Psoas muscle (tissue), 7 donors: ENCODE measurements at regions not wholly inside any gene's neighbourhood (a gene's known extent, or its start where the extent isn't known, plus 50 kb on each side); places are given as distances from the start of the nearest gene placed in this dataset.
"Not testable (repeated sequence)": the region's sequence is repeated elsewhere in the genome, so short reads cannot be mapped to it uniquely, and the experiment has no call there.

ENCODE experiments used
- ATAC-seq, 4 donors: fragments of 200-7000 bp; cut with Tn5 transposase; one replicate each; pipeline ENCODE4 v1.9.1; 2020; ENCODE audit warnings: moderate library complexity in 3 of 4, mild to moderate bottlenecking in 2 of 4
- DNase-seq, 2 donors: peaks; one replicate each; pipeline ENCODE4 v3.0.0-alpha.2; 2020
- H3K27ac ChIP-seq: fragments of 200-600 bp; one replicate; pipeline ENCODE4 v1.8.0; 2022
- H3K27me3 ChIP-seq, 3 donors: fragments of 200-600 bp in 1 of 3; one replicate each; pipeline versions ENCODE4 v1.6.1 to v1.8.0; 2013 to 2022; ENCODE audit warnings: low read length in 2 of 3, mild to moderate bottlenecking in 2 of 3, moderate library complexity in 1 of 3; ENCODE audit not compliant: insufficient read depth in 3 of 3
- H3K36me3 ChIP-seq, 2 donors: fragments of 200-600 bp in 1 of 2; one replicate each; pipeline versions ENCODE4 v1.6.1 to v1.8.0; 2013 to 2022; ENCODE audit warnings: low read depth in 1 of 2, mild to moderate bottlenecking in 1 of 2, moderate library complexity in 1 of 2; ENCODE audit not compliant: insufficient read depth in 1 of 2
- H3K4me1 ChIP-seq: fragments of 200-600 bp; one replicate; pipeline ENCODE4 v1.8.0; 2022
- H3K4me3 ChIP-seq: fragments of 200-600 bp; one replicate; pipeline ENCODE4 v1.8.0; 2022; ENCODE audit warnings: mild to moderate bottlenecking
- H3K9me3 ChIP-seq: fragments of 200-600 bp; one replicate; pipeline ENCODE4 v1.8.0; 2022
- WGBS, 3 donors: extraction: QIAGEN DNeasy Blood & Tissue Kit; methylation state at CpG; one replicate each; pipeline versions ENCODE4 v1.1.6 to v1.1.7; 2013; 5-methylcytosine and 5-hydroxymethylcytosine counted together
- intact Hi-C, 2 donors: fragments of 100-400 bp; cut with DNase I; formaldehyde crosslinking; loops; one replicate each; pipeline versions ENCODE4 v1.11.0 to v1.14.2; 2022
- donor health status: healthy with polysubstance abuse.
- donor health status: DM: no; HTN: no; CAD: no; lungs with moderate emphysema.
- donor health status: Bipolar disorder and iron deficiency.
- donor health status: healthy.
- donor health status: DM: yes; HTN: yes; CAD: no.
- donor health status: DM: no; HTN: no; CAD: no.
- donor health status: DM: yes; HTN: yes; CAD: no.

DNA sequence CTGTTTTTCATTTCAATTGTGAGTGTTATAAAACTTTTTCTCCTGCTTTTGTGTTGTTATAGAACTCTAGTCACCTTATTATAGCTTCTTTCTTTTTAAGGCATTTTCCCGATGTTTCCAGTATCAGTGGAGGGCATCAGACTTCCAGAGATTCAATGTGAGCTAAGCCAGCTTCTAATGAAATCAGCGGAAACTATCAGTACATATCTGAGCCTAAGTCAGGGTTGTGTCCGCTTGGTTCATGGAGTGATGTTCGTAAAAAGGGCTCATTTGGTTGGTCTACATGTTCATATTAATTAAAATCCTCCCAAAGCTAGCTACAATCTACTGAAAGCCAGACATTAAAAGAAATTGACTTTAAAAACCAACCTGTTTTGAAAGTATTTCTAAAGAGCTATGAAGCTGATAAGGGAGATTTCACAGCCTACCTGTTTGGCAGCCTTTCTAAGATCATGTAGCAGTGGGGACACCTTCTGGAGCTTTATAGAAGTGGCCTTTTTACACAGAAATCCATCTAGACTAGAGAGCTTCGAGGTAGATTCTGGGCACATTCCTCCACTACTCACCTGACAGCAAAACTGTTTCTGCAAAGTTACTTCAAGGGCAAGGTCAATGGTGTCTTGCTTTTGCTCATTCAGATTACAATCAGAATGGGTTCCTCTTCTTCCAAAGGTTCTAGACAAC, 227.1 kb upstream of the NBPF12 start:
- DNase-seq, H3K27me3 ChIP-seq, H3K4me1 ChIP-seq, H3K36me3 ChIP-seq, H3K4me3 ChIP-seq, H3K9me3 ChIP-seq, H3K27ac ChIP-seq, intact Hi-C loops: not testable (repeated sequence)
- whole genome bisulfite sequencing, 3 donors = 67 to 74% (median 69%) methylated on average over 4 of the region's 5 CpGs
- peak in 1 of 4 donors; percentile 35 for ATAC-seq

DNA sequence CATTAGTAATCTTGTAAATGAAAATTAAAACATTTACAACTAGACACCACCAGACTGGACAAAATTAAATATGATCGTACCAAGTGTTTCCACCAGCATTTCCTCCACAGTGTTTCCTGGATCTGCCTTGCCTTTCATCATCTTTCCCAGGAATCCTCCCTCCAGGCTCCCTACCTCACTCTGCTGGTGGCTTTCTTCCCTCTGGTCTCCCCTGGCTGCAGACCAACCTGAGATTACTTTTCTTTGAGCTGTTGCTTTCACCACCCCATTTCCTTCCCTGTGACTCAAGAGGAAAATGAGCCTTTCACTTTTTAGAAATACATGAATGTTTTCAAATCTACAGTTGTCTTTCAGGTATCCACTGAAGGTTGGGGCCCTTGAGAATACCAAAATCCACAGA, 228.8 kb upstream of the NBPF12 start:
- H3K27ac ChIP-seq, H3K36me3 ChIP-seq, H3K27me3 ChIP-seq, H3K4me1 ChIP-seq, DNase-seq, H3K4me3 ChIP-seq, H3K9me3 ChIP-seq, intact Hi-C loops, ATAC-seq: not testable (repeated sequence)
- WGBS, 3 donors = 45 to 85% (median 77%) methylated on average over 1 of the region's 1 CpG

DNA sequence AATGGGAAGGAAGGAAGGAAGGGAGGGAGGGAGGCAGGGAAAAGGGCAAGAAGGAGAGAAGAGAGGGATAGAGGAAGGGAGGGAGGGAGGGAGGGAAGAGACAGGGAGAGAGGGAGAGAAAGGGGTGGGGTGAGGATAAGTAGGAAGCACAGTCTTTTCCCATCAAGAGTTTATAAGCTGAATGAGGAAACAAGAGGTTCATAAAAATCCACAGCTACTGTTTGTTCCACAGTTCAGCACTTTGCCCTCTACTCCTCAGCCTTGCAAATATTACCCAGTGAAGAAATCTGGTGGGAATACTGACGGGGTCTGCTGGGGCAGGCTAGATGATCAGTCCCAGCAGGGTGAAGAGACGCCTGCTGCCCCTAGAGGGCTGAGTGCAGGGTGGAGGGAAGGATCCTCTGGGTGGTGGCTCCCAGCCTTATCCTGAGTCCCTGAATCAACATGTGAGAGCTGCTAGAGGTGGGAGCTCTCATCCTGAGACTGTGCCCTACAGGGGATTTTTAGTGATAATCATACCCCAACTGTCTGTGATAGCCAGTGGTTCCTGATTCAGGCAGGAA, 233.9 kb upstream of the NBPF12 start:
- H3K4me3 ChIP-seq, DNase-seq, ATAC-seq, H3K4me1 ChIP-seq, H3K27me3 ChIP-seq, H3K27ac ChIP-seq, H3K9me3 ChIP-seq, H3K36me3 ChIP-seq, intact Hi-C loops: not testable (repeated sequence)
- 50 to 81% (median 63%) methylated on average over 2 of the region's 2 CpGs for WGBS, 3 donors

DNA sequence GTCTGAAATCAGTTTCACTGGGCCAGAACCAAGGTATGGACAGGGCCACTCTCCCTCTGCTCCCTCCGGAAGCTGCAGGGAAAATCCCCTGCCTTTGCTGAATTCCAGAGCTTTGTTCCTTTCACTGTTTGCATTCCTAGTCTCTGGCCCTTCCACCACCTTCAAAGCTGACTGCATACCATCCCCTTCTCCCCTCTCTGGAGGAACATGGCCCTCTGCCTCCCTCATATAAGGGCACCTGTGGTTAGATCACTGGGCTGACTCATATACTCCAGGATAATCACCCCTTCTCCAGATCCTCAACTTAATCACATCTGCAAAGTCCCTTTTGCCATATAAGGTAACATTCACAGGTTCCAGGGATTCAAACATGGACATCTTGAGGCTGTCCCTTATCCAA, 236.8 kb upstream of the NBPF12 start:
- intact Hi-C loops, H3K4me1 ChIP-seq: not testable (repeated sequence)

DNA sequence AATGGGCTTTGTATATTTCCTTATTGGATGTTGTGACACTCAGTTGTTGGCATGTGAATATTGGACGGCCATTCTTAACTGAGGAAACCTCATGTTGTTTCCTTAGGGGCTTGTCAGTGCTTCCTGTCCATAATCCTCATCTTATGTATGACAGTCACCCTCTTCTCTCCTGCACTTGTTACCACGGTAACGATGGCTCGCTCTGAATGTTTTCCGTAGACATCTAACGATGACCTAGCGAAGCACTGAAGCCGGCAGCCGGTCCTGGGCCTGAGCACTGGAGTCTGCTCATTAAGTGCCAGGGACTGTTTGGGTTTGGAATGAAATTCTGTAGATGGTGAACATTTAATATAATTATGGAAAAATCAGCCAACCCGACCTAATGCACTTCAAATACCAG, 242.7 kb upstream of the NBPF12 start:
- WGBS, 3 donors = 48 to 89% (median 87%) methylated on average over 1 to 5 of the region's 10 CpGs
- ATAC-seq, intact Hi-C loops, H3K36me3 ChIP-seq, H3K27me3 ChIP-seq, H3K4me3 ChIP-seq, H3K9me3 ChIP-seq, H3K27ac ChIP-seq, DNase-seq, H3K4me1 ChIP-seq: not testable (repeated sequence)

More for the DNA sequence above, 236.8 kb upstream of the NBPF12 start:
- H3K9me3 ChIP-seq, DNase-seq, ATAC-seq, H3K36me3 ChIP-seq, H3K27ac ChIP-seq, H3K27me3 ChIP-seq, H3K4me3 ChIP-seq: not testable (repeated sequence)
- WGBS, 3 donors = no CpG with 5 or more reads among the region's 1 CpG

DNA sequence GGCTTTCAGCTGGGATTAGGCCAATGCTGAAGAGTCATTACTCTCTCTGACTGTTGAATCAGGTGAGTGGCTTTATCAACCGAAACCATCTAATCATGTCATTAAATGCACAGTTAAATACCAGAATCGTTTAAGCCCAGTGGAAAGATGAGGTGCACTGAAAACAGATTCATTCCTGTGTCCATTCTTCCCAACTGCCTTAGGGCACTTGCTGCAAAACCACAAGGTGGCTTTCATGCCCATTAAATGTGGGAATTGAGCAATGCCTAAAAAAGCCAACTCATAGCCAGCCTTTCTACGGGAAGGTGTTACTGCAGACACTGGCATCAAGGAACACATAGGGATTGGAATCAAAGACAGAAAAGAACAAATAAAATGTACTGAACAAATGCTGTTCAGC, 246.3 kb upstream of the NBPF12 start:
- intact Hi-C loops, H3K9me3 ChIP-seq, H3K27ac ChIP-seq, H3K4me1 ChIP-seq, H3K4me3 ChIP-seq, DNase-seq, H3K36me3 ChIP-seq, ATAC-seq, H3K27me3 ChIP-seq: not testable (repeated sequence)
- WGBS, 3 donors = 40 to 80% (median 60%) methylated on average over 1 to 2 of the region's 3 CpGs

DNA sequence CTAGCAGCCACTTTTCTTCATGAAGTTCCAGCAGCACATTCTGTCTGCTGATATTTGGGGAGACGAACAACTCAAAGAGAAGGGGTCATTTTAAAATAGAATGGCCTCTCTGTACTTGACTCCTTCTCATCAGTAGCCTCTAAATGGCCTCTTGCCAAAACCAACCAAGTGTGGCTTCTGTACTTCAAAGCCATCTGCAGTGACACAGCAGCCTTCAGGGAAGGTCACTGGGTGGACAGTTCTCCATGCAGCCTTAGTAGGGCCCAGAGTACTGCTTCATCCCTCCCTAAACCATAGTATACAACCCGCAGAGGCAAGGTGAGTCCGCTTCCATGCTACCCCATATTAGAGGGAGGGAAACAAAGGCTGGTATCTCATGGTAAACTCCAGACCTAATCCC, 249.2 kb upstream of the NBPF12 start:
- H3K9me3 ChIP-seq, DNase-seq, H3K4me1 ChIP-seq, intact Hi-C loops, H3K27me3 ChIP-seq, H3K27ac ChIP-seq, H3K4me3 ChIP-seq, H3K36me3 ChIP-seq, ATAC-seq: not testable (repeated sequence)
- WGBS, 3 donors = 55 to 71% (median 63%) methylated on average over 1 of the region's 3 CpGs

DNA sequence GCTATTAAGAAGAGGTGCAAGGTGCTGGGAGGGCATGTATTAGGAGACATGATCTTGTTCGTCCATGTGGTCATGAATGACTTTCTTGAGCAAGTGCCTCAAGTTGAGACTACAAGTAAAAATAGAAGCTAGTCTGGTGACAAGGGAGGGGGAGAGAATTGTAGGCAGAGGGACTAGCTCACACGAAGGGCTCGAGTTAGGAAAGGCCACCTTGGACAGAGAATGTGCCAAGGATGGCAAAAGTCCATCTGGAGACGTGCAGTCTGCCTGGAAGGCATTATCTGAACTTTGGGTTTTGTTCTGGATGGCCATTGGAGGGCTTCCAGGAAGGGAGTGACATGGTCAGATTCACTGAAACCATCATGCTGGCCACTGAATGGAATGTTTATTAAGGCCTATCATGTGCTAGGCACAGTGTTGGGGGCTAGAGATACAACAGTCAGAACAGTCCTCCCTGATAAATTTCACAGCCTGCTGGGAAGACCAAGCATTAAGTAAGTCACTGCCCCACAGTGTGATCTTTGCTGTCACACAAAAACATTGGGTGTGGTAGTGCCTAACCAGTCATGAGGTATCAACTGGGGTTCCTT, 251.3 kb upstream of the NBPF12 start:
- H3K4me3 ChIP-seq, H3K9me3 ChIP-seq, H3K27me3 ChIP-seq, H3K36me3 ChIP-seq, H3K27ac ChIP-seq, H3K4me1 ChIP-seq, DNase-seq, intact Hi-C loops: not testable (repeated sequence)
- 9 to 38% (median 22%) methylated on average over 3 to 4 of the region's 4 CpGs for WGBS, 3 donors
- ATAC-seq = peak in 1 of 4 donors; percentile 40

DNA sequence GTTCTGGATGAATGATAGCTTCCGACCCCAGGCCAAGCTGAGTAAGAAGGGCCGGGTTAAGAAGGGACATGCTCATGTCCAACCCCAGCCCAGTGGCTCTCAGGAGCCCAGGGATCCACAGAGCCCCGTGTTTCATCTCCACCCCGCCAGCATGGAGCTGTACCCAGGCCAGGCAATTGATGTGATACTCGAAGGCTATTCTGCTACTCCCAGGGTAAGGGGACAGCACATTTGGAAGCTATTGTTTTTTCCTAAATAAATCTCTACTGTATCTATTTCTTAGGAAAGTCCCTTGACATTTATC, 255.0 kb upstream of the NBPF12 start:
- H3K9me3 ChIP-seq, ATAC-seq, H3K4me1 ChIP-seq, H3K4me3 ChIP-seq, H3K27ac ChIP-seq, H3K27me3 ChIP-seq, H3K36me3 ChIP-seq, DNase-seq, intact Hi-C loops: not testable (repeated sequence)
- WGBS, 3 donors = 33 to 81% methylated on average over 1 of the region's 5 CpGs; no CpG with 5 or more reads in 1 of the 3 donors

DNA sequence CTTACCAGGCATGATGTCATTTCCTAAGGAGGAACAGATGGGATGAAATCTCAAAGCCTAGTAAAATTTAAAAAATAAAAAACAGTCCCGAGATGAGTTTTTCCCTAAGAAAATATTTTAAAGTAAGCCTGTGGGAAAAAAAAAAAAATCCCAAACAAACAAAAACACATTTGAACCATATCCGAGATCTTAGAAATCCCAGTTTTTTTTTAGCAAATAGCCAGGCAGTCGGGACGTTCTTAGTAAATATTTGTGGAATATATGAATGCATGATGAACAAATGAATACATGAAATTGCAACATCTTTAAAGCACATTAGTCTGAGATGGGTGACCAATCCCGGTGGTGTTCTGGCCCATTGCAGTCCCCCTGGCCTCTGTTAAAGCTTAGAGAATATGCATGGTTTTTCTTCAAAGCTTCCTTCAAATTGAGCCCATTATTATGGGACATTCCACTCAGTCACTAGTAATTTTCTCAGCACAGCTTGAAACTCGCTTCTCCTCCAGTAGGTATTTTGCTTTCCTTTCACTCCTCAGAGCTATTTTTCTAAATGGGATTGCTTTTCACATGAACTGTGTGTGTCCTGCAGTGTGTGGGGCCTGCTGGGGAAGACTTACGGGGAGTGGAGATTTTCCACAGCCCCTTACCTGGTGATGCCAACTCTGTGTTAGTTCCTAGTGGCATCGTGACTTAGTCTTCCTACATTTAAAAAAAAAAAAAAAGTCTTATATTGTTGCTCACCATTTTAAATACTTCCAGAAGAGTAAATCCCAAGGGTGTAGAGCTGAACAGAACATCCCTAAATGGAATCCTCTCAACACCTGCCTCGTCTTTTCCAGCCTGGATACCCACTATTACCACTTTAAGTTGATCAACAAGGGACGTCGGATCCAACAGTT, 255.6 kb upstream of the NBPF12 start:
- intact Hi-C loops, H3K36me3 ChIP-seq, H3K4me3 ChIP-seq, DNase-seq, H3K9me3 ChIP-seq, H3K27me3 ChIP-seq, H3K27ac ChIP-seq, H3K4me1 ChIP-seq, ATAC-seq: not testable (repeated sequence)
- WGBS, 3 donors = 51 to 54% (median 52%) methylated on average over 7 of the region's 11 CpGs

DNA sequence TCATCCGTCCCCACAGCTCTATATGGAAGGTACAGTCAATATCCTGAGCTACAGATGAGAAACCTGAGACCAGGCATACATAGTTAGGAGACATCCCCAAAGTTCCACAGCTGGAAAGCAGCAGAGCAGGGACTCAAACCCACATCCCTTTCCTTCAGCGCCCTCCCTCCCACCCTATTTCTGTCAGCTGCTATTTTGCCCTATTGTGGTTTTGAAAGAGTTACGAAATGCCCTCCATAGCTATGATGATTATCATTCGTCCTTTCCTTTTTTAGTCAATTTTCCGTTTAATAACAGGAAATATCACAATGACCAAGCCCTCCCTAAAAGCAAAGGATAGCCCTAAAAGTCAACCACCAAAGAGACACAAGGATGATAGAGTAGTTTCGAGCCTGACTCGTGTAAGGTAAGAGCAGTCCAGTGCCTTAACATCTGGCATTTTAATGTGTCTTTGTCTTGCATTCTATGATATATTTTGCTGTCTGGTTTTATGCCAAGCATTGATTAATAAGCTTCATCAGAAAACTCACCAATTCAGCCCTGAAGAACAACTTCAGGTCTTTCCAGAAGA, 264.3 kb upstream of the NBPF12 start:
- H3K27ac ChIP-seq, DNase-seq, H3K4me1 ChIP-seq, intact Hi-C loops, ATAC-seq, H3K9me3 ChIP-seq, H3K36me3 ChIP-seq, H3K27me3 ChIP-seq, H3K4me3 ChIP-seq: not testable (repeated sequence)
- WGBS, 3 donors = 73 to 79% (median 76%) methylated on average over 7 of the region's 7 CpGs
